WTC11 (cell line): ENCODE measurements at regions not wholly inside any gene's neighbourhood (a gene's known extent, or its start where the extent isn't known, plus 50 kb on each side); places are given as distances from the start of the nearest gene placed in this dataset.

ENCODE experiments used
- ATAC-seq: fragments of 200-7000 bp; cut with Tn5 transposase; 2 replicates; pipeline ENCODE4 v1.10.0; 2021; ENCODE audit warnings: mild to moderate bottlenecking, moderate library complexity
- CTCF ChIA-PET: fragments of 300-600 bp; sonication (Branson Sonifier 250); formaldehyde crosslinking; loops from one replicate; lab custom pipeline; 2021; ENCODE audit warnings: antibody characterized with exemption; lab: Charles Lee
- POLR2A ChIA-PET: fragments of 350-600 bp; sonication (Branson Sonifier 250); formaldehyde crosslinking; loops from one replicate; lab custom pipeline; 2021; ENCODE audit warnings: antibody characterized with exemption; lab: Charles Lee
- DNase-seq: peaks from one replicate; pipeline ENCODE4 v3.0.0; 2021; ENCODE audit warnings: low spot score
- H3K27ac Mint-ChIP-seq: 2 replicates; pipeline ENCODE4 v1.8.0; 2021; ENCODE audit warnings: mixed read lengths
- H3K27me3 Mint-ChIP-seq: 2 replicates; pipeline ENCODE4 v1.8.0; 2021; ENCODE audit warnings: low read depth, mild to moderate bottlenecking, moderate library complexity, mixed read lengths
- H3K36me3 Mint-ChIP-seq: 2 replicates; pipeline ENCODE4 v1.8.0; 2021; ENCODE audit warnings: mixed read lengths
- H3K4me1 Mint-ChIP-seq: 2 replicates; pipeline ENCODE4 v1.8.0; 2022; ENCODE audit warnings: mixed read lengths
- H3K4me3 Mint-ChIP-seq: 2 replicates; pipeline ENCODE4 v1.8.0; 2021; ENCODE audit warnings: mild to moderate bottlenecking, moderate library complexity, mixed read lengths
- H3K9me3 Mint-ChIP-seq: 2 replicates; pipeline ENCODE4 v1.8.0; 2021; ENCODE audit warnings: mixed read lengths
- FOXK1 ChIP-seq: sonication (generic); formaldehyde crosslinking; IDR thresholded peaks from 2 replicates; pipeline ENCODE4 v1.8.0; 2022; ENCODE audit warnings: mild to moderate bottlenecking, moderate library complexity, missing genetic modification reagents
- IRF2 ChIP-seq: sonication (generic); formaldehyde crosslinking; IDR thresholded peaks from 2 replicates; pipeline ENCODE4 v1.8.0; 2022; ENCODE audit warnings: low read depth, missing genetic modification reagents, borderline replicate concordance
- JAZF1 ChIP-seq: fragments of 250-450 bp; sonication (Bioruptor Pico); IDR thresholded peaks from 2 replicates; pipeline ENCODE4 v1.9.0; 2021; ENCODE audit warnings: moderate library complexity, mild to moderate bottlenecking, inconsistent platforms
- NFYB ChIP-seq: sonication (generic); formaldehyde crosslinking; conservative IDR thresholded peaks from 2 replicates; pipeline ENCODE4 v1.8.0; 2022; ENCODE audit warnings: low read depth, missing genetic modification reagents
- OVOL2 ChIP-seq: fragments of 250-450 bp; sonication (Bioruptor Pico); IDR thresholded peaks from 2 replicates; pipeline ENCODE4 v1.9.0; 2021; ENCODE audit warnings: mild to moderate bottlenecking, borderline replicate concordance
- RELA ChIP-seq: sonication (generic); formaldehyde crosslinking; IDR thresholded peaks from 2 replicates; pipeline ENCODE4 v1.8.1; 2022; ENCODE audit warnings: missing genetic modification reagents, mild to moderate bottlenecking, borderline replicate concordance
- RORB ChIP-seq: fragments of 250-450 bp; sonication (Bioruptor Pico); IDR thresholded peaks from 2 replicates; pipeline ENCODE4 v1.9.0; 2021; ENCODE audit warnings: mild to moderate bottlenecking
- SMAD3 ChIP-seq: sonication (generic); formaldehyde crosslinking; IDR thresholded peaks from 2 replicates; pipeline ENCODE4 v1.8.0; 2022; ENCODE audit warnings: missing genetic modification reagents, mild to moderate bottlenecking, borderline replicate concordance
- TCF7 ChIP-seq: sonication (generic); formaldehyde crosslinking; IDR thresholded peaks from 2 replicates; pipeline ENCODE4 v1.8.0; 2022; ENCODE audit warnings: mild to moderate bottlenecking, low read depth, missing genetic modification reagents, moderate library complexity
- TEAD4 ChIP-seq: sonication (generic); formaldehyde crosslinking; IDR thresholded peaks from 2 replicates; pipeline ENCODE4 v1.8.0; 2022; ENCODE audit warnings: mild to moderate bottlenecking, missing genetic modification reagents
- ZNF317 ChIP-seq: sonication (generic); formaldehyde crosslinking; IDR thresholded peaks from 2 replicates; pipeline ENCODE4 v1.8.1; 2023; ENCODE audit warnings: low read depth, mild to moderate bottlenecking, moderate library complexity, missing genetic modification reagents, borderline replicate concordance
- ZNF396 ChIP-seq: fragments of 250-450 bp; sonication (Bioruptor Pico); IDR thresholded peaks from 2 replicates; pipeline ENCODE4 v1.8.0; 2021; ENCODE audit warnings: mild to moderate bottlenecking, moderate library complexity, borderline replicate concordance
- TF ChIP-seq, protein P1 (sequence below): sonication (generic); formaldehyde crosslinking; conservative IDR thresholded peaks from 2 replicates; pipeline ENCODE4 v1.8.1; 2023; ENCODE audit warnings: mild to moderate bottlenecking, low read depth, missing genetic modification reagents, moderate library complexity
- TF ChIP-seq, protein P2 (sequence below): sonication (generic); formaldehyde crosslinking; IDR thresholded peaks from 2 replicates; pipeline ENCODE4 v1.8.1; 2023; ENCODE audit warnings: mild to moderate bottlenecking, missing genetic modification reagents
- TF ChIP-seq, protein P3 (sequence below): sonication (generic); formaldehyde crosslinking; IDR thresholded peaks from 2 replicates; pipeline ENCODE4 v1.8.0; 2022; ENCODE audit warnings: mild to moderate bottlenecking, missing genetic modification reagents
- TF ChIP-seq, protein P4 (sequence below): fragments of 250-450 bp; sonication (Bioruptor Pico); conservative IDR thresholded peaks from 2 replicates; pipeline ENCODE4 v1.9.0; 2021; ENCODE audit warnings: mild to moderate bottlenecking
- TF ChIP-seq, protein P5 (sequence below): sonication (generic); formaldehyde crosslinking; IDR thresholded peaks from 2 replicates; pipeline ENCODE4 v1.8.1; 2023; ENCODE audit warnings: mild to moderate bottlenecking, missing genetic modification reagents, moderate library complexity
- TF ChIP-seq, protein P6 (sequence below): fragments of 250-450 bp; sonication (Bioruptor Pico); IDR thresholded peaks from 2 replicates; pipeline ENCODE4 v1.9.0; 2021; ENCODE audit warnings: moderate library complexity, mild to moderate bottlenecking, inconsistent platforms, borderline replicate concordance
- TF ChIP-seq, protein P7 (sequence below): sonication (generic); formaldehyde crosslinking; conservative IDR thresholded peaks from 2 replicates; pipeline ENCODE4 v1.8.1; 2022; ENCODE audit warnings: mild to moderate bottlenecking, missing genetic modification reagents
- TF ChIP-seq, protein P8 (sequence below): sonication (generic); formaldehyde crosslinking; IDR thresholded peaks from 2 replicates; pipeline ENCODE4 v1.8.0; 2022; ENCODE audit warnings: mild to moderate bottlenecking, missing genetic modification reagents

DNA sequence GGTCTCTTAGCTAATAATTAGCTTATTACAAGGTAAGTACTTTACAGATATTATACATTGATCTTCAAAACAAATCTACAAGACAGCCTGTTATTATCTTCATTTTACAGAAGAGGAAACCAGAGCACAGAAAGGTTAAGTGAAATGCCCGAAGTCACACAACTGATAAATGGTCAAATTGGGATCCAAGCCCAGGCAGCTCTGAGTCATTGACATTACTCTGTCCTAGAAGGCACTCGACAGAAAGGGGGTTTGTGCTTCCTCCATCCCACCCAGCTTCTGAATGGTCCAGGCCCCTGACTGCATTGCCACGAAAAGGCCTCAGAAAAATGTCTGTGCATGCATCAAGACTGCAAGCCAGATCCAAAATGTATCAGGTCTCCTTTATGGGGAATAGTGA, 81.3 kb upstream of the ZNF438 start:
- H3K27ac Mint-ChIP-seq, result no peak overlapping the region
- DNase-seq (no peak), ATAC-seq (no peak)
- CTCF ChIA-PET, result no interaction called here
- H3K4me3 Mint-ChIP-seq, result no peak overlapping the region
- TF ChIP-seq FOXK1, result no peak
- TF ChIP-seq, protein P1, sequence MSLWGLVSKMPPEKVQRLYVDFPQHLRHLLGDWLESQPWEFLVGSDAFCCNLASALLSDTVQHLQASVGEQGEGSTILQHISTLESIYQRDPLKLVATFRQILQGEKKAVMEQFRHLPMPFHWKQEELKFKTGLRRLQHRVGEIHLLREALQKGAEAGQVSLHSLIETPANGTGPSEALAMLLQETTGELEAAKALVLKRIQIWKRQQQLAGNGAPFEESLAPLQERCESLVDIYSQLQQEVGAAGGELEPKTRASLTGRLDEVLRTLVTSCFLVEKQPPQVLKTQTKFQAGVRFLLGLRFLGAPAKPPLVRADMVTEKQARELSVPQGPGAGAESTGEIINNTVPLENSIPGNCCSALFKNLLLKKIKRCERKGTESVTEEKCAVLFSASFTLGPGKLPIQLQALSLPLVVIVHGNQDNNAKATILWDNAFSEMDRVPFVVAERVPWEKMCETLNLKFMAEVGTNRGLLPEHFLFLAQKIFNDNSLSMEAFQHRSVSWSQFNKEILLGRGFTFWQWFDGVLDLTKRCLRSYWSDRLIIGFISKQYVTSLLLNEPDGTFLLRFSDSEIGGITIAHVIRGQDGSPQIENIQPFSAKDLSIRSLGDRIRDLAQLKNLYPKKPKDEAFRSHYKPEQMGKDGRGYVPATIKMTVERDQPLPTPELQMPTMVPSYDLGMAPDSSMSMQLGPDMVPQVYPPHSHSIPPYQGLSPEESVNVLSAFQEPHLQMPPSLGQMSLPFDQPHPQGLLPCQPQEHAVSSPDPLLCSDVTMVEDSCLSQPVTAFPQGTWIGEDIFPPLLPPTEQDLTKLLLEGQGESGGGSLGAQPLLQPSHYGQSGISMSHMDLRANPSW (CRISPR knock-in tag), result no peak
- no peak for TF ChIP-seq RORB (CRISPR knock-in tag)
- no peak for TF ChIP-seq SMAD3 (CRISPR knock-in tag)
- no peak for TF ChIP-seq NFYB
- TF ChIP-seq RELA (CRISPR knock-in tag), result no peak
- TF ChIP-seq, protein P2, sequence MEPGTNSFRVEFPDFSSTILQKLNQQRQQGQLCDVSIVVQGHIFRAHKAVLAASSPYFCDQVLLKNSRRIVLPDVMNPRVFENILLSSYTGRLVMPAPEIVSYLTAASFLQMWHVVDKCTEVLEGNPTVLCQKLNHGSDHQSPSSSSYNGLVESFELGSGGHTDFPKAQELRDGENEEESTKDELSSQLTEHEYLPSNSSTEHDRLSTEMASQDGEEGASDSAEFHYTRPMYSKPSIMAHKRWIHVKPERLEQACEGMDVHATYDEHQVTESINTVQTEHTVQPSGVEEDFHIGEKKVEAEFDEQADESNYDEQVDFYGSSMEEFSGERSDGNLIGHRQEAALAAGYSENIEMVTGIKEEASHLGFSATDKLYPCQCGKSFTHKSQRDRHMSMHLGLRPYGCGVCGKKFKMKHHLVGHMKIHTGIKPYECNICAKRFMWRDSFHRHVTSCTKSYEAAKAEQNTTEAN (CRISPR knock-in tag), result no peak
- no peak for TF ChIP-seq JAZF1 (CRISPR knock-in tag)
- TF ChIP-seq, protein P3, sequence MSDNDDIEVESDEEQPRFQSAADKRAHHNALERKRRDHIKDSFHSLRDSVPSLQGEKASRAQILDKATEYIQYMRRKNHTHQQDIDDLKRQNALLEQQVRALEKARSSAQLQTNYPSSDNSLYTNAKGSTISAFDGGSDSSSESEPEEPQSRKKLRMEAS (CRISPR knock-in tag), result no peak
- TF ChIP-seq, protein P4, sequence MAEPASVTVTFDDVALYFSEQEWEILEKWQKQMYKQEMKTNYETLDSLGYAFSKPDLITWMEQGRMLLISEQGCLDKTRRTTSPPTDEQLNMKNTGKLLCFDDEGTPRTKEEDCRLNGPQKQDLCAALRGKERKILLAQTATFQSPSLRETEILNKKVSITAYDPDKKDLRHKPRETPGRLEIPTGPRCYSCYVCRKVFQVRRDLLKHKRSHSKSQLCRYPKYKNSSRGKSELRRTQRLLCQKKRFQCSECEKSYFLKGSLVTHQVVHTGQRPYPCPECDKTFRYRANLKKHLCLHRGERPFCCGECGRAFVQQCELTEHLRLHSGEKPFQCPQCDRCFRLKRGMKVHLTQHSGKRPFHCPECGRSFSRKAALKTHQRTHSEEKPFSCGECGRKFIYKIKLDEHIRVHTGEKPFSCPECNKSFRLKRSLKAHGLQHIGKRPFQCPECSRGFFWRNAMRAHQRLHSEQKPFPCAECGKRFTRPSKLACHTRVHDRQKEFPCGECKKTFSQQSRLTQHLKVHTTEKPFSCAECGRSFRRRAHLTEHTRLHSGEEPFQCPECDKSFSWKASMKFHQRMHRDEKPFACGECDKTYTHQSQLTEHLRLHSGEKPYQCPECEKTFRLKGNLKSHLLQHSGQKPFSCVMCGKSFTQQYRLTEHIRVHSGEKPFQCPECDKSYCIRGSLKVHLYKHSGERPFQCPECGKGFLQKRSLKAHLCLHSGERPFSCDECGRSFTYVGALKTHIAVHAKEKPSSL (CRISPR knock-in tag), result no peak
- no peak for TF ChIP-seq TCF7 (CRISPR knock-in tag)
- peaks cover 7% of the 10 kb centered on the region for H3K36me3 Mint-ChIP-seq
- no peaks in the 10 kb centered on the region for H3K4me1 Mint-ChIP-seq
- no peaks in the 10 kb centered on the region for H3K27me3 Mint-ChIP-seq
- H3K9me3 Mint-ChIP-seq, result peaks cover 19% of the 10 kb centered on the region
- POLR2A ChIA-PET, result no interaction called here

DNA sequence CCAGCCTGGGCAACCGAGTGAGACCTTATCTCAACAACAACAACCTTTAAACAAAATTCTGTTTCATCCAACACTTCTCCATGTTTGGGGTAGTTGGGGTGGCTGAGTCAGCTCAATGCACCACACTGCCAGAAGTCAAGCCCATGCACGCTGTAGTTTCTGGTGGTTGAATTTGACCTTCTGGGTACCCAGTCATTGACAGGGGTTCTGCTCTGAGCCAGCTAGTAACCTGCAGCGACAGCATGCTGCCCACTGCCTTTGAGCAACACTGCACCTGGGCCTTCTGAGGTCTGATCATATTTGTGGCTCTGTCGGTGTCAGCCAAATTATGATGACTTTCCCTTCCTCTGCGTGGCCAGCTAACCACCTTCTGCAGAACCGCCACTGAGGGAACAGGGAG, 84.6 kb upstream of the ZNF438 start:
- CTCF ChIA-PET, result no interaction called here

More for the DNA sequence above, 84.6 kb upstream of the ZNF438 start:
- no peak overlapping the region for H3K27ac Mint-ChIP-seq
- no peaks in the 10 kb centered on the region for H3K27me3 Mint-ChIP-seq
- ATAC-seq (no peak), DNase-seq (no peak)
- no peaks in the 10 kb centered on the region for H3K4me1 Mint-ChIP-seq
- peaks cover 7% of the 10 kb centered on the region for H3K36me3 Mint-ChIP-seq
- peaks cover 27% of the 10 kb centered on the region for H3K9me3 Mint-ChIP-seq
- POLR2A ChIA-PET, result no interaction called here
- H3K4me3 Mint-ChIP-seq, result no peak overlapping the region
- no peak for TF ChIP-seq OVOL2 (CRISPR knock-in tag)
- no peak for TF ChIP-seq SMAD3 (CRISPR knock-in tag)
- TF ChIP-seq, protein P5, sequence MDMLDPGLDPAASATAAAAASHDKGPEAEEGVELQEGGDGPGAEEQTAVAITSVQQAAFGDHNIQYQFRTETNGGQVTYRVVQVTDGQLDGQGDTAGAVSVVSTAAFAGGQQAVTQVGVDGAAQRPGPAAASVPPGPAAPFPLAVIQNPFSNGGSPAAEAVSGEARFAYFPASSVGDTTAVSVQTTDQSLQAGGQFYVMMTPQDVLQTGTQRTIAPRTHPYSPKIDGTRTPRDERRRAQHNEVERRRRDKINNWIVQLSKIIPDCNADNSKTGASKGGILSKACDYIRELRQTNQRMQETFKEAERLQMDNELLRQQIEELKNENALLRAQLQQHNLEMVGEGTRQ (CRISPR knock-in tag), result no peak
- no peak for TF ChIP-seq TEAD4 (CRISPR knock-in tag)
- TF ChIP-seq, protein P6, sequence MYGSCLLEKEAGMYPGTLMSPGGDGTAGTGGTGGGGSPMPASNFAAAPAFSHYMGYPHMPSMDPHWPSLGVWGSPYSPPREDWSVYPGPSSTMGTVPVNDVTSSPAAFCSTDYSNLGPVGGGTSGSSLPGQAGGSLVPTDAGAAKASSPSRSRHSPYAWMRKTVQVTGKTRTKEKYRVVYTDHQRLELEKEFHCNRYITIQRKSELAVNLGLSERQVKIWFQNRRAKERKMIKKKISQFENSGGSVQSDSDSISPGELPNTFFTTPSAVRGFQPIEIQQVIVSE (CRISPR knock-in tag), result no peak
- no peak for TF ChIP-seq ZNF317 (CRISPR knock-in tag)
- TF ChIP-seq FOXK1, result no peak
- no peak for TF ChIP-seq ZNF396 (CRISPR knock-in tag)
- no peak for TF ChIP-seq TCF7 (CRISPR knock-in tag)
- TF ChIP-seq IRF2 (CRISPR knock-in tag), result no peak
- TF ChIP-seq RELA (CRISPR knock-in tag), result no peak
- TF ChIP-seq, protein P7, sequence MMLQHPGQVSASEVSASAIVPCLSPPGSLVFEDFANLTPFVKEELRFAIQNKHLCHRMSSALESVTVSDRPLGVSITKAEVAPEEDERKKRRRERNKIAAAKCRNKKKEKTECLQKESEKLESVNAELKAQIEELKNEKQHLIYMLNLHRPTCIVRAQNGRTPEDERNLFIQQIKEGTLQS, result no peak
- TF ChIP-seq, protein P8, sequence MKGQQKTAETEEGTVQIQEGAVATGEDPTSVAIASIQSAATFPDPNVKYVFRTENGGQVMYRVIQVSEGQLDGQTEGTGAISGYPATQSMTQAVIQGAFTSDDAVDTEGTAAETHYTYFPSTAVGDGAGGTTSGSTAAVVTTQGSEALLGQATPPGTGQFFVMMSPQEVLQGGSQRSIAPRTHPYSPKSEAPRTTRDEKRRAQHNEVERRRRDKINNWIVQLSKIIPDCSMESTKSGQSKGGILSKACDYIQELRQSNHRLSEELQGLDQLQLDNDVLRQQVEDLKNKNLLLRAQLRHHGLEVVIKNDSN, result no peak
- TF ChIP-seq, all 79 proteins: peak for 0
